ENCODE measurements at regions not wholly inside any gene's neighbourhood (a gene's known extent, or its start where the extent isn't known, plus 50 kb on each side); places are given as distances from the start of the nearest gene placed in this dataset.
"Not testable (repeated sequence)": the region's sequence is repeated elsewhere in the genome, so short reads cannot be mapped to it uniquely, and the experiment has no call there.

DNA sequence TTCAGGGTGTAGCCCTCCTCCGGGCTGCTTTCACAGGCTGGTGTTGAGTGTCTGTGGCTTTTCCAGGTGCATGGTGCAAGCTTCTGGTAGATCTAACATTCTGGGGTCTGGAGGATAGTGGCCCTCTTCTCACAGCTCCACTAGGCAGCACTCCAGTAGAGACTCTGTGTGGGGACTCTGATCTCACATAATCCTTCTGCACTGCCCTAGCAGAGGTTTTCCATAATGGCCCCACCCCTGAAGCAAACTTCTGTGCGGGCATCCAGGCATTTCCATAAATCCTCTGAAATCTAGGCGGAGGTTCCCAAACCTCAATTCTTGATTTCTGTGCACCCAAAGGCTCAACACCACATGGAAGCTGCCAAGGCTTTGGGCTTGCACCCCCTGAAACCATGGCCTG lies 239.7 kb downstream of the SLITRK1 start:
- TF ChIP-seq, protein P1, sequence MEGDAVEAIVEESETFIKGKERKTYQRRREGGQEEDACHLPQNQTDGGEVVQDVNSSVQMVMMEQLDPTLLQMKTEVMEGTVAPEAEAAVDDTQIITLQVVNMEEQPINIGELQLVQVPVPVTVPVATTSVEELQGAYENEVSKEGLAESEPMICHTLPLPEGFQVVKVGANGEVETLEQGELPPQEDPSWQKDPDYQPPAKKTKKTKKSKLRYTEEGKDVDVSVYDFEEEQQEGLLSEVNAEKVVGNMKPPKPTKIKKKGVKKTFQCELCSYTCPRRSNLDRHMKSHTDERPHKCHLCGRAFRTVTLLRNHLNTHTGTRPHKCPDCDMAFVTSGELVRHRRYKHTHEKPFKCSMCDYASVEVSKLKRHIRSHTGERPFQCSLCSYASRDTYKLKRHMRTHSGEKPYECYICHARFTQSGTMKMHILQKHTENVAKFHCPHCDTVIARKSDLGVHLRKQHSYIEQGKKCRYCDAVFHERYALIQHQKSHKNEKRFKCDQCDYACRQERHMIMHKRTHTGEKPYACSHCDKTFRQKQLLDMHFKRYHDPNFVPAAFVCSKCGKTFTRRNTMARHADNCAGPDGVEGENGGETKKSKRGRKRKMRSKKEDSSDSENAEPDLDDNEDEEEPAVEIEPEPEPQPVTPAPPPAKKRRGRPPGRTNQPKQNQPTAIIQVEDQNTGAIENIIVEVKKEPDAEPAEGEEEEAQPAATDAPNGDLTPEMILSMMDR (conservative IDR thresholded peaks at IDR 0.05): not testable (repeated sequence)
- TF ChIP-seq ZFX (IDR thresholded peaks at IDR 0.05): not testable (repeated sequence)
